GM10266 (cell line): ENCODE measurements at regions not wholly inside any gene's neighbourhood (a gene's known extent, or its start where the extent isn't known, plus 50 kb on each side); places are given as distances from the start of the nearest gene placed in this dataset.

Experiments
- DNase-seq: peaks from one replicate; pipeline ENCODE4 v3.0.0; 2012; ENCODE audit errors: extremely low spot score
- TF ChIP-seq, protein P1 (sequence below): IDR thresholded peaks from 2 replicates; pipeline ENCODE4 v1.5.1; 2012; ENCODE audit warnings: mild to moderate bottlenecking, low read depth; ENCODE audit not compliant: control insufficient read depth, insufficient read depth; ENCODE audit errors: missing control alignments

- DNase-seq: no peak
- TF ChIP-seq, protein P1, sequence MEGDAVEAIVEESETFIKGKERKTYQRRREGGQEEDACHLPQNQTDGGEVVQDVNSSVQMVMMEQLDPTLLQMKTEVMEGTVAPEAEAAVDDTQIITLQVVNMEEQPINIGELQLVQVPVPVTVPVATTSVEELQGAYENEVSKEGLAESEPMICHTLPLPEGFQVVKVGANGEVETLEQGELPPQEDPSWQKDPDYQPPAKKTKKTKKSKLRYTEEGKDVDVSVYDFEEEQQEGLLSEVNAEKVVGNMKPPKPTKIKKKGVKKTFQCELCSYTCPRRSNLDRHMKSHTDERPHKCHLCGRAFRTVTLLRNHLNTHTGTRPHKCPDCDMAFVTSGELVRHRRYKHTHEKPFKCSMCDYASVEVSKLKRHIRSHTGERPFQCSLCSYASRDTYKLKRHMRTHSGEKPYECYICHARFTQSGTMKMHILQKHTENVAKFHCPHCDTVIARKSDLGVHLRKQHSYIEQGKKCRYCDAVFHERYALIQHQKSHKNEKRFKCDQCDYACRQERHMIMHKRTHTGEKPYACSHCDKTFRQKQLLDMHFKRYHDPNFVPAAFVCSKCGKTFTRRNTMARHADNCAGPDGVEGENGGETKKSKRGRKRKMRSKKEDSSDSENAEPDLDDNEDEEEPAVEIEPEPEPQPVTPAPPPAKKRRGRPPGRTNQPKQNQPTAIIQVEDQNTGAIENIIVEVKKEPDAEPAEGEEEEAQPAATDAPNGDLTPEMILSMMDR: no peak
Measured at GRCh38 chr12:124491856-124492420, 75.5 kb downstream of the NCOR2 start.

GRCh38 chr12:124491310-124491709 lies 76.1 kb downstream of the NCOR2 start:
- TF ChIP-seq, protein P1: no peak
- DNase-seq: no peak

DNA sequence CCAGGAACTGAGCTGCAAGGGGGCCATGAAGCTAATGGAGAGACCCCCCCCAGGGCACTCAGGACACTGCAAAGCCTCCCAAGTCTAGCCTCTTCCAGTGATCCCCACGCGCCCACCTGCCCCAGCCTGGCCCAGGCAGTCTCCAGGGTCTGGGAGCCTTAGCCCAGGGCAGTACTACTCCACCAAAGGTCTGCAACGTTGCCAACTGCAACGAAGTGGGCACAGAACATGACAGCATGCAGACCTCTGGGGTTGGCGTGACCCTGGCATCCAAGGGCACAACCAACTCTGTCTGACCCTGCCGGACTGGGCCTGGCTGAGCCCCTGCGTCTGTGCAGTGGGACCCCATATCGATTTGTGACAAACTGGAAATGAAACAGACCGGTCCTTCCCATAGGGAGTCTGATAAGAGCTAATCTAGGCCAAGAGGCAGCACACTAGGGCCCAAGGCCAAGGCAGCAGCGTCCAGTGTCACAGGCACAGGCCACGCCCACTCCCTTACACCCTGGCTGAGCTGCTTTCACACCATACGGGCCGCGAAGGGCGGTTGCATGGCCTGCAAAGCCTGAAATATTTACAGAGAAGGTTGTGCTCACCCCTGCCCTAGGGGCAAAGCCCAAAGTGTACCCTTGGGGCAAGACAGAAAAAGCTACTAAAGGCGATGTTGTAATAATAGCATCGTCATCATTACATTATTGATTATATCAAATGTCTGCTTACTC lies 76.7 kb downstream of the NCOR2 start:
- no peak for DNase-seq
- TF ChIP-seq, protein P1: no peak

GRCh38 chr12:124489915-124490583 lies 77.4 kb downstream of the NCOR2 start:
- TF ChIP-seq, protein P1: no peak
- no peak for DNase-seq

DNA sequence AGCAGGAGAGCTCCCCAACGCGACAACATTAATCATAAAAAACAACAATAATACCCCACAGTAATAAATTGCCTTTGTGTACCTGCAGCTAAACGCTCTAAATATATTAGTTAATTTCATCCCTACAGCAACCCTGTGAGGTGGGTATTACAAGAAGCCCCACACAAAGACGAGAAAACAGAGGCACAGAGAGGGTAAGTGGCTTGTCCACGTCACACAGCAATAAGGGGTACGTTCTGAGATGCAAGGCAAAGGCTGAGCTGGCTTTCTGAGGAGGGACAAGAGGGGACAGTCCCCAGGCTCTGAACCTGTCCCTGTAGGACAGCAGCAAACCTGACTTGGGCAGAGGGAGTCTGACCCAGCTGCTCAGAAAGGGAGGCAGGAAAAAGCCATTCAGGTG lies 78.2 kb downstream of the NCOR2 start:
- TF ChIP-seq, protein P1: no peak
- no peak for DNase-seq

- TF ChIP-seq, protein P1: no peak
- DNase-seq: no peak
Measured at GRCh38 chr12:124488520-124488919, 78.9 kb downstream of the NCOR2 start.

GRCh38 chr12:124487834-124488165 lies 79.6 kb downstream of the NCOR2 start:
- DNase-seq: no peak
- TF ChIP-seq, protein P1: no peak
